GM18867 (cell line): ENCODE measurements at regions not wholly inside any gene's neighbourhood (a gene's known extent, or its start where the extent isn't known, plus 50 kb on each side); places are given as distances from the start of the nearest gene placed in this dataset.

Experiments
- ATAC-seq: cut with Tn5 transposase; IDR thresholded peaks from one replicate; pipeline ENCODE4 v1.9.1; 2021; ENCODE audit warnings: mild to moderate bottlenecking, moderate library complexity; ENCODE audit not compliant: unreplicated experiment

DNA sequence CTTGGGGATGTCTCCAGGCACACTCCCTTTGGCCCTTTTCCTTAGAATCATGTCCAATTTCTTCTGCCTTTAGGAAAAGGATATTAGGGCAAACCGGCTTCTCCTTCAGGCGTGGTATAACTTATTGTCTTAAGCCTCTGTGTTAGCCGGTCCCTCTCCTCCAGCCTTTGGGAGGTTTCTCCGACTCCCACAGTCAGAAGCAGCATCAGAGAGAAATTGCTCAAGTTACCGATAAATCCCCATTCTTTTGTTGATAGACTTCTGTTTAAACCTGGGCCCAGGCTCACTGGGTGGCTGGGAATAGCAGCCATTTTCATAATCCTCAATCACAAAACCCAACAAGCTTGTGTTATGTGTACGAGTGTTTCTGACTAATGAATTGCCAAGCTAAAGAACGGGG is 85.4 kb upstream of the KAZN start:
- ATAC-seq = no peak

DNA sequence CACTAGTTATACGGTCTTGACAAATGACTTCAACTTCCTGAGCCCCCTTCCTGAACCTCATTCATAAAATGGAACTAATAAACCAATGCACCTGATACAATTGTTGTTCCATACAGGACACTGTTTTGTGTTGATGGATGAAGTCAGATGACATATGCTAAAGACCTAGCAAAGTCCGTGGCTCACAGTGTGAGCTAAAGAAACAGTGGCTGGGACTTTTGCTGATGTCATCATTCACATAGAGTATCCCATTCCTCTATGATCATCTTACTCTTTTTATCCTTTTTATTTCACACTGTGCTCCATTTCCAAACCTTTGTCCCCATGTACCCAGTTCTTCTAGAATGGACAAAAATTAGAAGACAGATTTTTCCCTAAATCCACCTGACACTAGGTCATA is 83.7 kb upstream of the KAZN start:
- ATAC-seq = no peak

DNA sequence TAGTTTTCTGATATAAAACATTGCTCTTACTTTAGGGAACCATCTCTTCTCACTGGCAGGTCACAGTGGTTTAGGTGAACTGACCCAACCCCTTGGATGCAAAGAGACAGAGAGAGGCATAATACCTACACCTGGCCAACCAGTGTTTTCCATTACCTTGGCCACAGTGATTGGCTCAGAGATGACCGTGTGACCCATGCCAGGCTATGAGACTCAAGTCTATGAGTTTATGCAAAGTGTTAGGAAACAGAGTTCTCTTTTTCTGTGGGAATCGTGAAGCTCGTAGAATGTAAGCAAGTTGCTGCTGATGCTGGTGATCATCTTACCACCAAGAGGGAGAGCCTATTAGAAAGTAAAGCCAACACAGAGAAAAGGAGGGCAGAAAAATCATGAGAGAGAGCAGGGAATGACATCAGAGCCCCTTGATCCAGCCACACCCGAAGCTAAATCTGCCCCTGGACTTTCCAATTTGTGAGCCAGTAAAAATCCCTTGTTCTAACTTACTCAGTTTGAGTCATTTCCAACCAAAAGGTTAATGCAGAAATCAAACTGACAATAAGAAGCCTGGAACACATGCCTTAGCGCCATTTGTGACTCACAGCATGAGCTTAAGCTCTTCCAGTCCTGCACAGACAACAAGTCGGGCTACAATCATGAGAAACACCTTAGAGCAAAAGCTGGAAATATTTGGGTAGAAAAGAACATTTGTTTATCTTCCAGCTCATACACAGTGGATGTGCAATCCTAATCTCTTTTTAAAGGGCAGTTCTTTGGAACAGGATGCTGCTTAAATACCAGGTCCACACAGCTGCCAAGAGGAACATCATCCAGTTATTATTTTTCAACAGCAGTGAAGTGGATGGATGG is 81.3 kb upstream of the KAZN start:
- no peak for ATAC-seq

DNA sequence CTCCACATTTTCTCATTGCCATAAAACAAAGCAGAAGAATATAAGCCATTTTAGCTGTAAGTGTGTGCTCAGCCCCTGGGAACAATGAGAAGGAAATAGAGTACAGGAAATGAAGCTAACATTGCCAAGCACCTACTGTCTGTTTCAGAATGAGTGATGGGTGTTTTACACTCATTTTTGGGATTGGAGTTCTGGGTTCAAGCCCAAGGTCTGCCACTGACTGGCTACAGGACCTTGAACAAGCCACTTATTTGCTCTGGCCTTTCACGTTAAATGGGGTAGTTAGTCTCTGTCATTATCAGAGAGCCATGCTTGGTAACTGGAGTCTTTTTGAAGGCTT is 80.7 kb upstream of the KAZN start:
- ATAC-seq = no peak

DNA sequence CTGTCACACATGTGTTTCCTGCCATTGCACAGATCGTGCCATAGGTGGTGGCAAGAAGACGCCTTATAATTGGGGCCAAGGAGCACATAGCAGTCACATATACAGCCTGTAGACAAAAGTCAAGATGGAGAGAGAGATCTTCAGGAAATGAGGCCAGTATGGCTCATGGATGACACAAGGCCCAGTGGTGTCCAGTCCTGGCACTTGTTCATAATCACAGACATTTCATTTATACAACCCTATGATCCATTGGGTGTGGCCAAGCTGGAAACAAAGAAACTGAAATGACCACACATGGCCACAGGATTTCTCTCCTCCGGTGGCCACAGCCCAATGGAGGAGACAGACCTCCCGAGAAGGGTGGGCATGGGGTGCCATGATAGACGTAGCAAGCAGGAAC is 78.5 kb upstream of the KAZN start:
- no peak for ATAC-seq

DNA sequence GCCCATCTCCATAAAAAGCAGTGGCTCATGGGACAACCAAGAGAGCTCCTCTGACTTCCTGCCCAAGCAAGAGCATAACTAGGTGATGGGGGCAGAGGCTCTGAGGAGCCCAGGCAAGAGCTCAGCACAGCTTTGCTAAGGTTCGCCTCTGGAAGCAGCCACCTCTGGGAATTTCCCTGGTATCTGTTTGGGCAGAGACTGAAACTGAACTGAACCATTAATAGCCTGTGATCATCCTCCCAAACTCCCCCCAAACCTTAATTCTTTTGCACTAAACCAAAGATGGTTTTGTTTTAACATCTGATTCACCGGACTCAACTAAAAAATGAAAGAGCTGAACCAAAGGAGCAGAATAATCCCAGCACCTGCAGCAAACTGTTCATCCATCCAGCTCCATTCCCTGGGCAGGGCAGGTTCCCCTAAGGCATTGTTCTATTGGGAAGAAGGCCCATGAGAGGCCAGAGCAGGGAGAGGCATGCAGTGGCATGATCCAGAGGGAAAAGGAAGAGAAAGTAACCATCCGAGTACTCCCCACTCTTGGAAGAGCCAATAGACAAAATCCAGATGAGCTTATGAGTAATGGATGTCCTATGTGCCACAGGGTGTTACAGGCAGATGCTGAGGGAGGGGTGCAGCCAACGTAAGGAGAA is 77.8 kb upstream of the KAZN start:
- no peak for ATAC-seq

DNA sequence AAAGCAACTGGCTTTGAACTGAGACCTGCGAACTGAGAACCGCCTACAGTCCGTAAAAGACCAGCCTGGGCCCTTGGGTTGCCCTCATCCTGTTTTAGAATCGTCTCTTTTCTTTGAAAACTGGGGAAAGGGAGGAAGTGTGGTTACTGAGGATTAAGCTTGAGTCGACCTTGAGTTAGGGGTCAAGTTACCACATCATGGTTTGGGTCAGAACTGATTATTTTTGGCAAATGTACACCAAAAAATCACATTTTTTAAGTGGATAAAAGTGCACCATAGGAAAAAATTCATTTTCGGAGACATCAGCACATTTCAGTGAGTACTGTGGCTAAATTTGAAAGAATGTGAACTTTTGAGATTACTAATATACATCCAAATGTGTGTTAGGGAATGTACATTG is 76.9 kb upstream of the KAZN start:
- no peak for ATAC-seq

DNA sequence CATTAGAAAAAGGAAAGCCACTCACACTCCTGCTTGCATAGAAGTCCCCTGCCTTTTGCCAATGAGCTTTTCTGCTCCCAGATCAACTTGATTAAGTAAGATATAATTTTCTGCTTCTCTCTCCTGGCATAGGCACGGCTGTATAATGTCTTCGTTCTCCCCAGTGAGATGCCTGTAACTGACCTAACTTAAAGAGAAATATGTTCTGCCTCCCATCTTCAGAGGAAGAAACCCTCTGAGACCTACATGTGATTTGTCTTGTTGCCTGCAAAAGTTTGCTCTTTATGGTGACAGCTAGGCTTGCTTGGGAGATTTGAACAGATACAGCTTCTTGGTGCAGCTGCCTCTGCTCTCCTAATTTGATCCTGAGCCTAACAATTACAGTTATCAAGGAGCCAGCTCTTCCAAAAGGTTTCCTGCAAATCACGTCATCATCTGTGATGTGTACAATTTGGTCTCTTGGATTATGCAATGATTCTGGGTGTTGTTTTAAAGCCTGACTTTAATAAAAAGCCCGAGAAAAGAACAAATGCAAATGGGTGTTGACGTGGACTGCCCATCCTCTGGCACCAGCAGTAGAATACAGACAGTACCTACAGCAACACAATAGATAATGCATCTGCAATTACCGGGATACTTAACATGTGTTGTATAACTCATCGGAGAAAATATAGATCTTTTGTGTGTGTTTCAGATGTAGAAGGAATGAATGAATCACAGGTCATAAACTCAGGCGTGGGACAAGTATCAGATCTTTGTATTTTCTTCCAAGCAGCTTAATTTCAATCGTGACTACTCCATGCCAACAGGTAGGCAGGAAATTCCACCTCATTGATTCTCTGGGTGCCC is 76.2 kb upstream of the KAZN start:
- no peak for ATAC-seq

DNA sequence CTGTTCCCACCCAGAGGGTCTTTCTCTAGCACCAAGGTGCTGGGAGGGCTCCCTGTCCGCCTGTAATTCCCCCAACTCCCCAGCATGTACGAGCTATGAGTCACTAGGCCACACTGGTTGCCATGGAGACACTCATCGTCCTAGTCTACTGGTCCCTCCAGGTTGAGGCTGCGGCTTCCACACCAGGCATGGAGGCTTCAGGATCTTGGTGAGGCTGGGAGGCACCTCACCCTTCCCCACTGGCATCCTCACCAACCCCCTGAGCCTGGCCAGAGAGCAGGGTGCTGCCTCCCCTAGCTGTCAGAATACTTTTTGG is 75.6 kb upstream of the KAZN start:
- ATAC-seq = no peak

DNA sequence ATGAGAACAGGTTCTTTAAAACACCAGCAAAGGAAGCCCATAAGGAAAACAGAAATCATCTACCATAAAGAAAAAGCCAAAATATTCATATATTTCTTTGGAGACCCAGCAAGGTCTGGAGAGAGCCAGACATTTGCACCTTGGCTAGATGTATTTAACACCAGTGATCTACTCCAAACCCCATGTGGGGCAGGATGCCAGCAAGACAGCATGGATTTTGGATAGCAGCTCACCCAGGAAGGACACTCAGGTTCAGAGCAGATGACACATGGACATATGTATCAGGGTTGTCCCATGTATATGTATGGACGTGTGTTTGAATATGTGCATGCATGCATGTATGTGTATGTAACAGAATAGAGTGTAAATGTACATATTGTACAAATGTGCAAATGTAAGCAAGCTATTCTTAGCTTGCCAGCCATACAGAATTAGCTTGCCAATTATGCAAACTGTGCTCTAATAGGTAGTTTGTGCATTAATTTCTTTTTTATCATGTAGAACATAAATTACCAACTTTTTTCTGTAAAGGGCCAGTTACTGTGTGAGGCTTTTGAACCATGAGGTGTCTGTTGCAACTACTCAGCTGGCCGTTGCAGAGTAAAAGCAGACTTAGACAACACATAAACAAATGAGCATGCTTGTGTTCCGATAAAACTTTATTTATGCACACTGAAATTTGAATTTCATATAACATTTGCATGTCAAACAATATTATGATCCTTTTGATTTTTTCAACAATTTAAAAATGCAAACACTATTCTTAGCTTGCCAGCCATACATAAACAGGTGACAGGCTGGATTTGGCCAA is 73.5 kb upstream of the KAZN start:
- ATAC-seq = no peak

DNA sequence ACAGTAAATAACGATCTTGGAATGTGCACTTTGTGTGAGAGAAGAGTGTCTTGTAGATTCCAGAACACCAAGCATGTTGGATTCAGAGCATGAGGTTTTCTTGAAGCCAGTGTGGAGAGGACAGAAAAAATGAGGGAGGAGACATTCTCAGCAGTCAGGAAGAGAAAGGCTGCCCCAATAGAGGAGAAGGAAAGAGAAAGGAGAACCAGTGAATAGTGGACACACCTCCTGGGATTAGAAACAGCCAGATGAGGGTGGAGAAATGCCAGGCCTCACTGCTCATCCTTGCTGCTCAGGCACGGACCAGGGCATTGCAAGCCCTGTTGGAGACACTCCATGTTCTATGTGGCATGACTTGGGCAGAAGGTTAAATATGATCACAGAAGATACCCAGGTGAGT is 69.0 kb upstream of the KAZN start:
- ATAC-seq = no peak

DNA sequence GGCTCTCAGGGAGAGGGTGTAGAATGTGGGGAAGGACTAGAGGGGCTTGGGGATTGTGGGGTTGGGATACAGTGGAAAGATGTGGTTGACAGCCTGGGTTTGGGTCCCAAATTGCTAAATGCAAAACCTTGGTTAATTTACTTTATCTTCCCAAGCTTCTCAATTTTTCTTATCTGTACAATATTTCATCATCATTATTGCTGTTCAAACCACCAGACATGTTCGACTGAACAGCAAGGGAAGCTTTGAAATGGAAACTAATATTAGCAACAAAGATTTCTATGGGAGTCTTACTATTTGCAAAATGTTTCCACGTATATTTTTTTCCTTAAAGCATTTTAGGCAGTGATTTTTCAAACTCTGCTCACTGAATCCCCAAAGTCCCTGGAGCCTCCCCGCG is 67.0 kb upstream of the KAZN start:
- ATAC-seq = no peak

DNA sequence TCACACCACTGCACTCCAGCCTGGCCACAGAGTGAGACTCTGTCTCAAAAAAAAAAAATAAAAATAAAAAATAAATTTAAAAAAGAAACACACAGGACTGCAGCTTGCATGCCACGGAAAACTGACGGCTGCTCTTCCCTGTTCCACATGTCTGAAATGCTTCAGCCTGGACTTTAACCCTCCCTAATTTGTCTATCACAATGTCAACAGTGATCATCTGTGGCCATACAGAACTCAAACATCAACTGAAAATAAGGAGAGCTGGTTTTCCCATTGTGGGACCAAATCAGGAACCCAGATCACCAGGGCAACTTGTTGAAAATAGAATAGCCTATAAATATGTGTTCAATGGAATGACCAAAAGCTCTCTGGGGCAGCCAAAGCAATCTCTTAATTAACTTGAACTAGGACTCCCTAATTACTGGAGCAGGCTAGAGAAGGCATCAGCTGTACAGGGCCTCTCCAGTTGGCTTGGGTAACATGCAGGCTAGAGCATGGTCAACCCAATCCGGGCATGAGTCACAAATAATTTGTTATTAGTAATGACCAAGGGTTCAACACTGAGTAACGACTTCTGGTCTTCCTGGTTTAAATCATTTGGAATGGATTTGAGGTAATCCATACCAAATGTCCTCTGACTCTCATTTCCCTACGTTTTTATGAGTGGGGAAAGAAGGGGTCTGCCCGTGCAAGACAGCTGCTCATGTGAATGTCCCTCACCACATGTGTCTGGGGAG is 62.7 kb upstream of the KAZN start:
- no peak for ATAC-seq

DNA sequence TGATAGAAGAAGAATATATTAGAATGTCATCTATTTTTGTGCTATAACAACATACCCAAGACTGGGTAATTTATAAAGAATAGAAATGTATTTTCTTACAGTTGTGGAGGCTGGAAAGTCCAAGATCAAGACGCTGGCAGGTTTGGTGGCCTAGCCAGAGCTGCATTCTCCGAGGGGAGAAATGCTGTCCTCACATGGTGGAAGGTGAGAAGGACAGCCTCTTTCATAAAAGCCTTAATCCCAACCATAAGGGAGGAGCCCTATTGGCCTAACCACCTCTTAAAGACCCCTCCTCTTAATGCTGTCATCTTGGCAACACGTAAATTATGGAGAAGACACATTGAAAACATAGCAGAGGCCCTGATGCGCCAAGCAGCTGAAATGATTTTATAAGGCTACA is 60.1 kb upstream of the KAZN start:
- ATAC-seq = no peak

DNA sequence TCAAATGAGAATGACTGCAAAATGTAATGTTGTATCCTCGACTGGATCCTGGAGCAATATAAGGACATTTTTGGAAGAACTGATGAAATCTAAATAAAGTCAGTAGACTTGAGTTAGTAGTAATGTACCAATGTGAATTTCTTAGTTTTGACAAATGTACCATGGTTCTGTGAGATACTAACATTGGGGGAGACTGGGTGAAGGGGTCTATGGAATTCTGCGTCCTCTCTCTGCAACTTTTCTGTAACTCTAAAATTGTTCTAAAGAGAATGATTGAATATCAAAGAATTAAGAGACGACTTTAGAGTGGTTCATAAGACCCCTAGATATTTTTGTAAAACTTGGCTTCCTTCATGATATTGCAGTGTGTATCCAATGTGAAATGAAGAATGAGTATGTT is 59.2 kb upstream of the KAZN start:
- ATAC-seq = no peak

DNA sequence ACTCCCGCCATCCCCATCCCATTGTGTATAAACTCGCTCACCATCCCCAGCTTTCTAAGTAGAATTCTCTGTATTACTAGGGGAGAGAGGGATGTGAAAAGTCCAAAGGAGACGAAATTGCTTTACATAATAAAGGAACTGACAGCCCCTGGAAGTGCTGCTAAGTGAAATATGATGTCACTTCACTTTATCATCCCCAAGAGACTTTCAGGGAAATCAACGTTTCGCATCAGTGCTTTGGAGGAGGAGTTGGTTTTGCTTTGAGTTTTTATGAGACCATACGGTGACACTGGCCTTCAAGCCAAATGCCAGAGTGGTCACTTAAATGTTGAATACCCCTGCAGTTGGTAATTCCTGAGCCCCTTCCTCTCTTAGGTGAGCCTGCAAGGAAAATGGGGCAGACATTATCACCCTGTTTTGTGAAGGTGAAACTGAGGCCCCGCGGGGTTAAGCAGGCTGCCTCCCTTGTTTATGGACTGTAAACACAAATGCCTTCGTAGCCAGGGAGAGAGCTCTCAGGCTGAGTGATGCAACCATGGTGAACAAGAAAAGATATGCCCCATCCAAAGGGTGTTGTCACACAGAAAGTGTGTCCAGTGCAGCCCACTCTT is 58.4 kb upstream of the KAZN start:
- no peak for ATAC-seq

DNA sequence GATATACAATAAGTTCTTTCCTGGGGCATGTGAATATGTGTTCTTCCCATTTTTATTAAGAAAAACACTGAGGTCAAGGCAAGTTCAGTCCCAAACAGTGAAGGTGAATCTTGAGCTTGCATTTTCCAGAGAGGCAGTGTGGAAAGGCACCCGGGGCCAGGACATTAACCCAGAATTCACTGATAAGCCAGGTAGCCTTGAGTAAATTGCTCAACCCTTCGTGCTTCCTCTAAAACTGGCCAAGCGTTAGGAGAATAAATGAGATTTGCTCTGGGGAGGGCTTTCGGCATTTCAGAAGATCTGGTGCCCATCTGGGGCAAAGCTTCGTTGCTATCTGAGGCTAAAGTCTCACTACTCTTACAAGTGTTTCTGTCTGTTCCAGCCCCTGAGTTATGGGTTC is 57.1 kb upstream of the KAZN start:
- ATAC-seq = no peak

DNA sequence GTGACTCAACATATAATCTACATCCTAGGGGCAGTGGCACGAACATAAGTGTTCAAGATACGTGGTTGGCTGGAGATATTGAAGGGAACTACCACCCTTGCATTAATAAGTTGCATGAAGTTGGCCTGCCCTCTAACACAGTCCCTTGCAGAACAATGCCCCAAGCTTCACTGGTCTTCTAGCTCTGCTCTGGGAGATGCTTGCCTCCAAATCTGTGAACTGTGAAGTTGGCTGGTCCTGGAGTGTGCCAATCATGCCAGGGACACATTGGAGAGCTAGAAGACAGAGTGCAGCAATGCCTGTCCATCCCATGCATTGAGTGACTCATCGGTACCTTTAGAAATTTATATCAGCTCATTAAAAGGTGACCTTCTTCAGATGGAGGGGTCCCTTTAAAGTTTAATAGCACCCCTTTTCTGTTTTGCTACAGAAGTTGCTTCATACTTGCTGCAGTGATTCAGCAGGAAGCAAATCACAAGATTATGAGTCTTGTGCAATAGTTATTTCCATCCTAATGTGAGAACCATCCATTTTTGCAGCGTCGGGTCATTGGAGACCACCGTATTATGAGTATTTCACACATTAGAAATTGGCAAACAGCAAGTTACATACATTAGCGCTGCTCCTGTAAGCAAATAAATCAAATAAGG is 55.2 kb upstream of the KAZN start:
- ATAC-seq = no peak

DNA sequence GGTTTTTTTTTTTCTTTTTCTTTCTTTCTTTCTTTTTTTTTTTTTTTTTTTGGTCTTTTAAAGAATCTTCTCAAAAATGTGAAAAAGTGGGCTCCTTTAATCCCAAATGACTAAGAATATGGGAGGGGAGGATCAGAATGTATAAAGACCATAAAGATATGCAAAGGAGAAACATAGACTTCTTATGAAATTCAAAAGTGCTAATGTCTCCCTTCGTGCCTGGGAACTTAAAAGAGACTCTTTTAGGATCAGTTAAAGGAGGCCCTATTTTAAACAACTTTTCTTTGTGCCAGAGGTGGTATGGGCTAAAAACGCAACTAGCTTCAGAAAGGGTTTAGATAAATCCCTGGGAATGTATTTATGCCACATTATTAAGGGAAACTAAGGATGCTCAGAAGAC is 54.2 kb upstream of the KAZN start:
- no peak for ATAC-seq
